ENCODE measurements at regions not wholly inside any gene's neighbourhood (a gene's known extent, or its start where the extent isn't known, plus 50 kb on each side); places are given as distances from the start of the nearest gene placed in this dataset.

GRCh38 chr10:57948796-57949195, 318.9 kb downstream of the IPMK start:
- TF ChIP-seq POLR2A (IDR thresholded peaks at IDR 0.05) (no peak), CTCF (IDR thresholded peaks at IDR 0.05) (no peak), POLR2AphosphoS5 (IDR thresholded peaks at IDR 0.05) (no peak)

Measured in stomach (tissue), 4 donors.